Effector memory CD8-positive, alpha-beta T cell (primary cell): ENCODE measurements at regions not wholly inside any gene's neighbourhood (a gene's known extent, or its start where the extent isn't known, plus 50 kb on each side); places are given as distances from the start of the nearest gene placed in this dataset.
A peak's percentile ranks its signal among the peaks of the same experiment; 100 is the strongest.
"Not testable (repeated sequence)": the region's sequence is repeated elsewhere in the genome, so short reads cannot be mapped to it uniquely, and the experiment has no call there.

ENCODE experiments used
- ATAC-seq: fragments of 150-1000 bp; cut with Tn5 transposase; replicated peaks from 2 replicates; pipeline ENCODE4 v1.10.0; 2021; ENCODE audit warnings: mild to moderate bottlenecking, moderate library complexity
- DNase-seq, 3 experiments: peaks; one replicate each; pipeline ENCODE4 v3.0.0; 2021
- H3K27ac Mint-ChIP-seq, 2 donors: one replicate each; pipeline ENCODE4 v1.8.0; 2022; ENCODE audit warnings: mild to moderate bottlenecking in 2 of 2, mixed read lengths in 2 of 2, moderate library complexity in 2 of 2
- H3K27me3 Mint-ChIP-seq, 2 donors: one replicate each; pipeline ENCODE4 v1.8.0; 2022; ENCODE audit warnings: mixed read lengths in 2 of 2
- H3K36me3 Mint-ChIP-seq: one replicate; pipeline ENCODE4 v1.8.0; 2022; ENCODE audit warnings: mild to moderate bottlenecking, moderate library complexity, mixed read lengths; ENCODE audit not compliant: insufficient read depth
- H3K4me1 Mint-ChIP-seq, 2 donors: one replicate each; pipeline ENCODE4 v1.8.0; 2022; ENCODE audit warnings: low read depth in 2 of 2, mixed read lengths in 2 of 2
- H3K4me3 Mint-ChIP-seq, 2 donors: one replicate each; pipeline ENCODE4 v1.8.0; 2022; ENCODE audit warnings: mild to moderate bottlenecking in 2 of 2, mixed read lengths in 2 of 2, moderate library complexity in 2 of 2
- H3K9me3 Mint-ChIP-seq, 2 donors: one replicate each; pipeline ENCODE4 v1.8.0; 2022; ENCODE audit warnings: mixed read lengths in 2 of 2

DNA sequence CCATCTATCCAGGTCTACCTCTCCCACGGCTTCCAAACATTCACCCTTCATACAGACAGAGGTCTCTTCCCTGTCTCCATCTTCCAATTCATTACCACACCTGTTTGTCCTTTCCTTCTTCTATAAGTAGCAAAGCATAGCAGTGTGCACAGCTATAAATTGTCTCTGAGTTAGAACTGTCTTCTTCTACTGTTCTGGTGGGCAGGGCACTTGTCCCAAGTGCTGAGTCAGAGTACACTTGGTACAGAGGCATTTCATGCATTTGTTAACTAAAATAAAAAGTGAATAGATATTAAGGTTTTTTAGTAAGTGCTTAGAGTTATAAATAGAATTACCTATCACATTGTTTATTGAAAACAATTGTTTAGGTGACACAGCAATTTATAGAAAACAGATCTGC lies 150.1 kb upstream of the CCDC54 start:
- H3K4me1 Mint-ChIP-seq = no peaks in the 10 kb centered on the region
- no peaks in the 10 kb centered on the region for H3K36me3 Mint-ChIP-seq
- DNase-seq (no peak), ATAC-seq (no peak)
- peaks cover 20 to 36% of the 10 kb centered on the region in 2 donors for H3K27me3 Mint-ChIP-seq
- H3K27ac Mint-ChIP-seq = no peak overlapping the region
- no peak overlapping the region for H3K4me3 Mint-ChIP-seq
- no peaks in the 10 kb centered on the region for H3K9me3 Mint-ChIP-seq

DNA sequence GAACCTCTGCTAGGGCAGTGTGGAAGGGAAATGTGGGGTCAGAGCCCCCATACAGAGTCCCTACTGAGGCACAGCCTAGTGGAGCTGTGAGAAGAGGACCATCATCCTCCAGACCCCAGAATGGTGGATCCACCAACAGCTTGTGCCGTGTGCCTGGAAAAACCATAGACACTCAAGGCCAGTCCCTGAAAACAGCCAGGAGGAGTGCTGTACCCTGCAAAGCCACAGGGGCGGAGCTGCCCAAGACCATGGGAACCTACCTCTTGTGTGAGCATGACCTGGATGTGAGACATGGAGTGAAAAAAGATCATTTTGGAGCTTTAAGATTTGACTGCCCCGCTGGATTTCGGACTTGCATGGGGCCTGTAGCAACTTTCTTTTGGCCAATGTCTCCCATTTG lies 143.4 kb upstream of the CCDC54 start:
- not testable (repeated sequence) for H3K36me3 Mint-ChIP-seq, ATAC-seq, H3K9me3 Mint-ChIP-seq, H3K4me3 Mint-ChIP-seq, H3K27ac Mint-ChIP-seq, DNase-seq, H3K4me1 Mint-ChIP-seq
- H3K27me3 Mint-ChIP-seq = peaks cover 9 to 15% of the 10 kb centered on the region in 2 donors

- no peak for ATAC-seq
- Mint-ChIP-seq H3K4me1 (peaks cover 4 to 10% of the 10 kb centered on the region in 2 donors), H3K27me3 (peaks cover 9 to 15% of the 10 kb centered on the region in 2 donors)
Observed at GRCh38 chr3:107235193-107235927, 141.9 kb upstream of the CCDC54 start.

DNA sequence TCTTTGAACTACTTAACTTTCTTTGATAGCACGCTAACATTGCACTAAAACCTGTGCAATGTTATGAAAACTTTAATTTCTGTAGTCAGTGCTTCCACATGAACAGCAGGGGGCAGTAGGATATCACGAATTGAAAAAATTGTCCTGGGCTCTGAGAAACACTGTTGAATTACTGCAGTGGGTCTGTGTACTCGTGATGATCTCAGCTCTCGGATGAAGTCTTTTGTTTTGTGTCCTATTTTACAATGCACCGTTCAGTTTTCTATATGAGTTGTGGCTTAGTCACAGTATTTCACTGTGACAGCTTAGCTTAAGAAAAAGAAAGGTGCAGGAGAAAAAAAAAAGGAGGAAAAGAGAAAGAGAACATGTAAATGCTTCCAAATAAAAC lies 141.3 kb upstream of the CCDC54 start:
- peak overlapping the region; percentile 19 to 57 for H3K4me3 Mint-ChIP-seq
- DNase-seq (peak; percentile 56 to 61 (median 61)), ATAC-seq (peak; percentile 66)
- peaks cover 7 to 16% of the 10 kb centered on the region in 2 donors for H3K4me1 Mint-ChIP-seq
- H3K27ac Mint-ChIP-seq = no peak overlapping the region
- peaks cover 9 to 15% of the 10 kb centered on the region in 2 donors for H3K27me3 Mint-ChIP-seq
- no peaks in the 10 kb centered on the region for H3K9me3 Mint-ChIP-seq
- H3K36me3 Mint-ChIP-seq = peaks cover 3% of the 10 kb centered on the region

More at GRCh38 chr3:107235193-107235927, 141.9 kb upstream of the CCDC54 start:
- peak overlapping the region; percentile 19 to 57 for H3K4me3 Mint-ChIP-seq
- H3K27ac Mint-ChIP-seq = no peak overlapping the region
- no peaks in the 10 kb centered on the region for H3K36me3 Mint-ChIP-seq
- H3K9me3 Mint-ChIP-seq = no peaks in the 10 kb centered on the region
- DNase-seq = no peak

- Mint-ChIP-seq H3K27me3 (peaks cover 9 to 15% of the 10 kb centered on the region in 2 donors), H3K9me3 (no peaks in the 10 kb centered on the region), H3K36me3 (peaks cover 7% of the 10 kb centered on the region), H3K4me3 (no peak overlapping the region), H3K4me1 (peaks cover 12 to 22% of the 10 kb centered on the region in 2 donors), H3K27ac (no peak overlapping the region)
- ATAC-seq (no peak), DNase-seq (no peak)
Observed at GRCh38 chr3:107236655-107237337, 140.4 kb upstream of the CCDC54 start.

GRCh38 chr3:107238787-107239186 lies 138.5 kb upstream of the CCDC54 start:
- H3K4me1 Mint-ChIP-seq = peaks cover 12 to 22% of the 10 kb centered on the region in 2 donors

GRCh38 chr3:107239703-107240102 lies 137.5 kb upstream of the CCDC54 start:
- no peak for DNase-seq
- no peaks in the 10 kb centered on the region for H3K9me3 Mint-ChIP-seq
- H3K27ac Mint-ChIP-seq = no peak overlapping the region
- peaks cover 7 to 9% of the 10 kb centered on the region in 2 donors for H3K27me3 Mint-ChIP-seq
- peaks cover 12 to 22% of the 10 kb centered on the region in 2 donors for H3K4me1 Mint-ChIP-seq
- no peak for ATAC-seq
- peak overlapping the region; percentile 89 to 92 for H3K4me3 Mint-ChIP-seq
- H3K36me3 Mint-ChIP-seq = peaks cover 7% of the 10 kb centered on the region

More at GRCh38 chr3:107238787-107239186, 138.5 kb upstream of the CCDC54 start:
- Mint-ChIP-seq H3K36me3 (peaks cover 7% of the 10 kb centered on the region), H3K27ac (no peak overlapping the region), H3K4me3 (no peak overlapping the region), H3K9me3 (no peaks in the 10 kb centered on the region), H3K27me3 (peaks cover 9 to 15% of the 10 kb centered on the region in 2 donors)
- ATAC-seq (no peak), DNase-seq (no peak)

- ATAC-seq (peak; percentile 91), DNase-seq (peak; percentile 58 to 67 (median 65))
- peak overlapping the region; percentile 71 to 79 for H3K27ac Mint-ChIP-seq
- H3K36me3 Mint-ChIP-seq = peaks cover 7% of the 10 kb centered on the region
- peaks cover 12 to 22% of the 10 kb centered on the region in 2 donors for H3K4me1 Mint-ChIP-seq
- H3K4me3 Mint-ChIP-seq = peak overlapping the region; percentile 89 to 92
- peaks cover 5 to 6% of the 10 kb centered on the region in 2 donors for H3K27me3 Mint-ChIP-seq
- H3K9me3 Mint-ChIP-seq = no peaks in the 10 kb centered on the region
Observed at GRCh38 chr3:107240183-107241091, 136.8 kb upstream of the CCDC54 start.

DNA sequence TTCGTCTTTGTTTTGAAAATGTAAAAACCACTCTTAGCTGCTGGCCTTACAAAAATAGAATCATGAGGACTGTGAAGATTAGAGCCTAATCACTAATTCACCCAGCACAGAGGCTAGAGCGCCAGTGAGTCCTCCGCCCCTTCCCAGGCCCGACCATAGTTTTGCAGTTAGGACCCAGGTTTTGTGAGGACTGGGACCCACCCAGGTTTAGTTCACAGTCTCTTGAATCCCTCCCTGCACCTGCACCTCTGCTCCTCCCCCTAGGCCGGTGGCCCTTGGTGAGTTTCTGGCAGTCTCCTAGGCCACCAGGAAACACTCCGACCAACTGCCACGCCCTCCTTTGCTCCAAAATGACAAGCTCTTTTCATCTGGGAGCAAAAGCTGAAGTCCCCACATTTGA lies 136.0 kb upstream of the CCDC54 start:
- DNase-seq = no peak
- peak; percentile 9 for ATAC-seq
- Mint-ChIP-seq H3K27me3 (no peaks in the 10 kb centered on the region), H3K4me3 (peak overlapping the region; percentile 89 to 92), H3K36me3 (peaks cover 7% of the 10 kb centered on the region), H3K4me1 (peaks cover 7 to 16% of the 10 kb centered on the region in 2 donors), H3K9me3 (no peaks in the 10 kb centered on the region), H3K27ac (peak overlapping the region; percentile 71 to 79)

GRCh38 chr3:107242579-107242978 lies 134.7 kb upstream of the CCDC54 start:
- no peak overlapping the region for H3K27ac Mint-ChIP-seq
- no peak for DNase-seq
- H3K36me3 Mint-ChIP-seq = peaks cover 7% of the 10 kb centered on the region
- H3K27me3 Mint-ChIP-seq = no peaks in the 10 kb centered on the region
- H3K9me3 Mint-ChIP-seq = no peaks in the 10 kb centered on the region
- H3K4me1 Mint-ChIP-seq = peaks cover 7 to 16% of the 10 kb centered on the region in 2 donors
- no peak for ATAC-seq
- H3K4me3 Mint-ChIP-seq = peak overlapping the region in 1 of 2 donors; percentile 9

- ATAC-seq = no peak
- no peaks in the 10 kb centered on the region for H3K4me1 Mint-ChIP-seq
- no peak overlapping the region for H3K27ac Mint-ChIP-seq
- DNase-seq = no peak
- H3K9me3 Mint-ChIP-seq = no peaks in the 10 kb centered on the region
- no peaks in the 10 kb centered on the region for H3K36me3 Mint-ChIP-seq
- H3K4me3 Mint-ChIP-seq = no peak overlapping the region
- no peaks in the 10 kb centered on the region for H3K27me3 Mint-ChIP-seq
Observed at GRCh38 chr3:107247116-107247515, 130.1 kb upstream of the CCDC54 start.

DNA sequence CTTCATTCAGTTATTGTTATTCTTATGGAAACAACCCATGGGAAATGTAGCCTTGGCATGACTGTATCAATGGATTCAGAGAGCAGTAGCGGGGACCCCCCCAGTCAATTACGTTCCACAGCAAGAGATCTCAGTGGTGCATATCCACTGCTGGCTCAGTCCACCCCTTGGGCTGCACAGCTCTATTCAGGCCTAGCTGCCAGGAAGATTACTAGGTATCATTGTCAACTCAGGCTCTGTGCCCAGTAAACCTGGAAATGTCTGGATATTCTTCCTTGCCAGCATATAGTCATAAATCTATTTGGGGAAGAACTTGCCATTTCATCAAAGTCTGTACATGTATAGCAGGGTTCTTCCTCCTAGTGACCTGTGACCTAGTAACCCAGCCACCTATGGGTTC lies 128.1 kb upstream of the CCDC54 start:
- DNase-seq (no peak), ATAC-seq (no peak)
- Mint-ChIP-seq H3K4me1 (no peaks in the 10 kb centered on the region), H3K4me3 (no peak overlapping the region), H3K27ac (no peak overlapping the region), H3K36me3 (no peaks in the 10 kb centered on the region), H3K27me3 (peaks cover 0 to under 1% of the 10 kb centered on the region in 2 donors), H3K9me3 (no peaks in the 10 kb centered on the region)

- H3K27me3 Mint-ChIP-seq = peaks cover 0 to 9% of the 10 kb centered on the region in 2 donors
- DNase-seq = no peak
- H3K4me3 Mint-ChIP-seq = no peak overlapping the region
- no peaks in the 10 kb centered on the region for H3K9me3 Mint-ChIP-seq
- H3K27ac Mint-ChIP-seq = no peak overlapping the region
- ATAC-seq = no peak
- H3K36me3 Mint-ChIP-seq = no peaks in the 10 kb centered on the region
- no peaks in the 10 kb centered on the region for H3K4me1 Mint-ChIP-seq
Observed at GRCh38 chr3:107250221-107250620, 127.0 kb upstream of the CCDC54 start.
